ENCODE measurements at regions not wholly inside any gene's neighbourhood (a gene's known extent, or its start where the extent isn't known, plus 50 kb on each side); places are given as distances from the start of the nearest gene placed in this dataset.

DNA sequence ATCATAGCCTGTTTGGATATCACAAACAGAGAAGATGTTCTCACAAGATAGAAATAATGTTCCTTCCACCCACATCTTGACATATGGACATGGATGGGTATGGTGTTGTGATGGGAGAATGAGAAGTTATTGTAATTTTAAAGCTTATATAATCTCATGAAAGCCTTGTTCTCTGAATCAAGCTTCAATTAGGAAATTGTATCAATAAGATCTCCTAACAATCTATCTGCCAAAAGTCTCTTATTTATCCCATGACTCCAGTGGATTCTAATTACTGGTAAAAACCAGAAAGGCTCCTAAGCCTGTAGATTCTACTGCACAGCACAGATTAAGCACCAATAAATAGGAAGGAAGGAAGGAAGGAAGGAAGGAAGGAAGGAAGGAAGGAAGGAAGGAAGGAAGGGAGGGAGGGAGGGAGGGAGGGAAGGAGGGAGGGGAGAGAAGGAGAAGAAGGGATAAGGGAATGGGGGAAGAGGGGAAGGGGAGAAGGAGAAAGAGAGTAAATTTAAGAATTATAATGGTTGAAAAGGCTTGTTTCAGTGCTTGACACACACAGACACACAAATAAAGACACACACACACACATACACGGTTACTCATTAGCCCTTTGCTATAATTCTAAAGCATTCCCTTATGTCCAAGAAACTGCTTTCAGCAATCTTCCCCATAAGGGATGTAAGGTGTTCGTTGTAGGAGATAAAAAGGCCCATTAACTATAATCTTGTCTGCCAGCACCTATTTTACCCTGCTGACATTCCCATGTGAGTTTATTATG, 258.0 kb upstream of the API5 start:
- Histone ChIP-seq H3K9me3 (ENCODE audit: insufficient read depth, low read depth, low read length) (no peaks in the 10 kb centered on the region), H3K4me1 (ENCODE audit: insufficient read depth, low read length) (no peaks in the 10 kb centered on the region), H3K27ac (ENCODE audit: low read depth, low read length) (no peak overlapping the region), H3K4me3 (ENCODE audit: insufficient read depth, low read depth, low read length) (no peak overlapping the region), H4K20me1 (ENCODE audit: insufficient read depth, low read length) (no peaks in the 10 kb centered on the region), H3K79me2 (ENCODE audit: insufficient read depth, low read length) (no peaks in the 10 kb centered on the region), H3K27me3 (ENCODE audit: insufficient read depth, low read length) (no peaks in the 10 kb centered on the region), H2AFZ (ENCODE audit: low read depth, low read length) (no peak overlapping the region), H3K36me3 (ENCODE audit: insufficient read depth, low read length) (no peaks in the 10 kb centered on the region), H3K4me2 (ENCODE audit: low read length) (no peak overlapping the region), H3K9ac (ENCODE audit: low read length) (no peak overlapping the region)
- H3K27me3 Mint-ChIP-seq (ENCODE audit: low read depth, unreplicated experiment) = no peaks in the 10 kb centered on the region
- FAIRE-seq (no peak), DNase-seq (ENCODE audit: low read depth) (no peak)
- TF ChIP-seq, protein P1, sequence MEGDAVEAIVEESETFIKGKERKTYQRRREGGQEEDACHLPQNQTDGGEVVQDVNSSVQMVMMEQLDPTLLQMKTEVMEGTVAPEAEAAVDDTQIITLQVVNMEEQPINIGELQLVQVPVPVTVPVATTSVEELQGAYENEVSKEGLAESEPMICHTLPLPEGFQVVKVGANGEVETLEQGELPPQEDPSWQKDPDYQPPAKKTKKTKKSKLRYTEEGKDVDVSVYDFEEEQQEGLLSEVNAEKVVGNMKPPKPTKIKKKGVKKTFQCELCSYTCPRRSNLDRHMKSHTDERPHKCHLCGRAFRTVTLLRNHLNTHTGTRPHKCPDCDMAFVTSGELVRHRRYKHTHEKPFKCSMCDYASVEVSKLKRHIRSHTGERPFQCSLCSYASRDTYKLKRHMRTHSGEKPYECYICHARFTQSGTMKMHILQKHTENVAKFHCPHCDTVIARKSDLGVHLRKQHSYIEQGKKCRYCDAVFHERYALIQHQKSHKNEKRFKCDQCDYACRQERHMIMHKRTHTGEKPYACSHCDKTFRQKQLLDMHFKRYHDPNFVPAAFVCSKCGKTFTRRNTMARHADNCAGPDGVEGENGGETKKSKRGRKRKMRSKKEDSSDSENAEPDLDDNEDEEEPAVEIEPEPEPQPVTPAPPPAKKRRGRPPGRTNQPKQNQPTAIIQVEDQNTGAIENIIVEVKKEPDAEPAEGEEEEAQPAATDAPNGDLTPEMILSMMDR (IDR thresholded peaks at IDR 0.05; ENCODE audit: insufficient read depth, low read depth, low read length) = no peak
- TF ChIP-seq EZH2 (IDR thresholded peaks at IDR 0.05; ENCODE audit: insufficient read depth, low read length) = no peak
- no peak overlapping the region for H3K27ac Mint-ChIP-seq (ENCODE audit: unreplicated experiment)
- no peak overlapping the region for H3K4me3 Mint-ChIP-seq (ENCODE audit: unreplicated experiment)
- H3K4me1 Mint-ChIP-seq (ENCODE audit: low read depth, unreplicated experiment) = no peaks in the 10 kb centered on the region
- no peaks in the 10 kb centered on the region for H3K36me3 Mint-ChIP-seq (ENCODE audit: low read depth, unreplicated experiment)
- no peaks in the 10 kb centered on the region for H3K9me3 Mint-ChIP-seq (ENCODE audit: unreplicated experiment)

DNA sequence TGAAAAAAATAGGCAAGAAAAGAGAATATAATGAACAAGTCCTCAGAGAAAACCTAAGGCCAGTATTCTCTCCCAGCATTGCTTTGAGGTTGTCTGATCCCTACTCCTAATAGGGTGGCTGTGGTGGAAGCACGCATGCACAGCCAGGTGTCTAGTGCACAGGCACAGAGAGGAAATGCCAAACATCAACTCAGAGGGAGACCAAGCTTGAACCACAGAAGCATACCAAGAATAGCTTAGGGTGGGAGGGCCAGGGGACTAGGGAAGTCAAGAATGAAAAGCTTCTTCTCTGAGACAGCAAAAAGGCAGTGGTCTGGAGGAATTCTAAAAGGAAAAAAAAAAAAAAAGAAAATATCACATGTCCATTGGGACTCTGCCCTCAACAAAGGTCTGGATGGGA, 244.1 kb upstream of the API5 start:
- Histone ChIP-seq H3K27ac (ENCODE audit: low read depth, low read length) (no peak overlapping the region), H4K20me1 (ENCODE audit: insufficient read depth, low read length) (no peaks in the 10 kb centered on the region), H3K4me1 (ENCODE audit: insufficient read depth, low read length) (no peaks in the 10 kb centered on the region), H3K79me2 (ENCODE audit: insufficient read depth, low read length) (no peaks in the 10 kb centered on the region), H3K4me2 (ENCODE audit: low read length) (no peak overlapping the region), H3K9me3 (ENCODE audit: insufficient read depth, low read depth, low read length) (no peaks in the 10 kb centered on the region), H3K27me3 (ENCODE audit: insufficient read depth, low read length) (no peaks in the 10 kb centered on the region), H3K36me3 (ENCODE audit: insufficient read depth, low read length) (no peaks in the 10 kb centered on the region), H3K9ac (ENCODE audit: low read length) (no peak overlapping the region), H3K4me3 (ENCODE audit: insufficient read depth, low read depth, low read length) (no peak overlapping the region), H2AFZ (ENCODE audit: low read depth, low read length) (no peak overlapping the region)
- peaks cover 6% of the 10 kb centered on the region for H3K9me3 Mint-ChIP-seq (ENCODE audit: unreplicated experiment)
- no peaks in the 10 kb centered on the region for H3K4me1 Mint-ChIP-seq (ENCODE audit: low read depth, unreplicated experiment)
- no peaks in the 10 kb centered on the region for H3K27me3 Mint-ChIP-seq (ENCODE audit: low read depth, unreplicated experiment)
- H3K27ac Mint-ChIP-seq (ENCODE audit: unreplicated experiment) = no peak overlapping the region
- TF ChIP-seq, protein P1 (IDR thresholded peaks at IDR 0.05; ENCODE audit: insufficient read depth, low read depth, low read length) = no peak
- no peak for TF ChIP-seq EZH2 (IDR thresholded peaks at IDR 0.05; ENCODE audit: insufficient read depth, low read length)
- peaks cover 1% of the 10 kb centered on the region for H3K36me3 Mint-ChIP-seq (ENCODE audit: low read depth, unreplicated experiment)
- FAIRE-seq (no peak), DNase-seq (ENCODE audit: low read depth) (no peak)
- H3K4me3 Mint-ChIP-seq (ENCODE audit: unreplicated experiment) = no peak overlapping the region

DNA sequence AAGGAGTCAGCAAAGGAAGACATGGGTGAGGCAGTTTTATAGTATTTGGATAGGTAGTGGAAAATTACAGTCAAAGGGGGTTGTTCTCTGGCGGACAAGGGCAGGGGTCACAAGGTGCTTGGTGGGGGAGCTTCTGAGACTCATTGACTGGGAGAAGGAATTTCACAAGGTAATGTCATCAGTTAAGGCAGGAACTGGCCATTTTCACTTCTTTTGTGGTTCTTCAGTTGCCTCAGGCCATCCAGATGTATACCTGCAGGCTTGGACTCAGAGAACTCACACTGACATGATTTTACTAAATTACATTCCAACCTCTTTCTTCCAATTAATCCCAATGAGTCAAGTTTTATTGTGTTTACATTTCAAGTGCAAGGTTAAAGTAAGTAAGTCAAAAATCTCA, 240.5 kb upstream of the API5 start:
- Histone ChIP-seq H4K20me1 (ENCODE audit: insufficient read depth, low read length) (no peaks in the 10 kb centered on the region), H3K4me3 (ENCODE audit: insufficient read depth, low read depth, low read length) (no peak overlapping the region), H3K36me3 (ENCODE audit: insufficient read depth, low read length) (no peaks in the 10 kb centered on the region), H3K79me2 (ENCODE audit: insufficient read depth, low read length) (no peaks in the 10 kb centered on the region), H3K4me1 (ENCODE audit: insufficient read depth, low read length) (no peaks in the 10 kb centered on the region), H2AFZ (ENCODE audit: low read depth, low read length) (no peak overlapping the region), H3K27me3 (ENCODE audit: insufficient read depth, low read length) (no peaks in the 10 kb centered on the region), H3K27ac (ENCODE audit: low read depth, low read length) (no peak overlapping the region), H3K9me3 (ENCODE audit: insufficient read depth, low read depth, low read length) (no peaks in the 10 kb centered on the region), H3K4me2 (ENCODE audit: low read length) (no peak overlapping the region), H3K9ac (ENCODE audit: low read length) (no peak overlapping the region)
- Mint-ChIP-seq H3K9me3 (ENCODE audit: unreplicated experiment) (peaks cover 8% of the 10 kb centered on the region), H3K27me3 (ENCODE audit: low read depth, unreplicated experiment) (no peaks in the 10 kb centered on the region), H3K4me3 (ENCODE audit: unreplicated experiment) (no peak overlapping the region), H3K36me3 (ENCODE audit: low read depth, unreplicated experiment) (peaks cover 1% of the 10 kb centered on the region), H3K27ac (ENCODE audit: unreplicated experiment) (no peak overlapping the region), H3K4me1 (ENCODE audit: low read depth, unreplicated experiment) (no peaks in the 10 kb centered on the region)
- no peak for FAIRE-seq
- no peak for DNase-seq (ENCODE audit: low read depth)
- no peak for TF ChIP-seq EZH2 (IDR thresholded peaks at IDR 0.05; ENCODE audit: insufficient read depth, low read length)
- TF ChIP-seq, protein P1 (IDR thresholded peaks at IDR 0.05; ENCODE audit: insufficient read depth, low read depth, low read length) = no peak
